ENCODE measurements at regions not wholly inside any gene's neighbourhood (a gene's known extent, or its start where the extent isn't known, plus 50 kb on each side); places are given as distances from the start of the nearest gene placed in this dataset.
A peak's percentile ranks its signal among the peaks of the same experiment; 100 is the strongest.

DNA sequence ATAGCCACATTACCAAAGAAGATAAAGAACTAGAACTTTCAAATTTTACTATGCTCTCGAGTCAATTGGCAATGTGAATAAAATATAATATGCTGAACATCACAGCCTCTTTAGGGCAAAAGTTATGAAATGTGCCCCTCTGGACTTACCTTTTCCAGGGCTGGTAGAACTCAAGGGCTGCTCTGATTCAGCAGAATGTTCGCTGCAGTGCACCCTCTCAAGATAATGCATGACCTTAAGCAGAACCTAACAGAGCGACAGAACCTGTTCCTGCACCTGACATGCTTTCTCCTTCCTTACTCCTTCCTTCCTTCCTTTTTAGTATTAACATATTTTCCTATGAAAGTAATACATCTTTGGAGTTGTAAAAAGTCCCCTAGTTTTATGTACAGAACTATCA lies 65.4 kb upstream of the STXBP5 start:
- Histone ChIP-seq H3K27me3 (ENCODE audit: insufficient read depth, low read length) (no peaks in the 10 kb centered on the region), H3K4me3 (ENCODE audit: insufficient read depth, low read depth, low read length) (no peak overlapping the region), H2AFZ (ENCODE audit: low read depth, low read length) (no peak overlapping the region), H3K4me1 (ENCODE audit: insufficient read depth, low read length) (no peaks in the 10 kb centered on the region), H3K9me3 (ENCODE audit: insufficient read depth, low read depth, low read length) (no peaks in the 10 kb centered on the region), H3K79me2 (ENCODE audit: insufficient read depth, low read length) (no peaks in the 10 kb centered on the region), H3K9ac (ENCODE audit: low read length) (no peak overlapping the region), H4K20me1 (ENCODE audit: insufficient read depth, low read length) (no peaks in the 10 kb centered on the region), H3K27ac (ENCODE audit: low read depth, low read length) (no peak overlapping the region), H3K4me2 (ENCODE audit: low read length) (no peak overlapping the region), H3K36me3 (ENCODE audit: insufficient read depth, low read length) (no peaks in the 10 kb centered on the region)
- no peaks in the 10 kb centered on the region for H3K9me3 Mint-ChIP-seq (ENCODE audit: unreplicated experiment)
- H3K36me3 Mint-ChIP-seq (ENCODE audit: low read depth, unreplicated experiment), result no peaks in the 10 kb centered on the region
- FAIRE-seq (no peak), DNase-seq (ENCODE audit: low read depth) (no peak)
- TF ChIP-seq, protein P1, sequence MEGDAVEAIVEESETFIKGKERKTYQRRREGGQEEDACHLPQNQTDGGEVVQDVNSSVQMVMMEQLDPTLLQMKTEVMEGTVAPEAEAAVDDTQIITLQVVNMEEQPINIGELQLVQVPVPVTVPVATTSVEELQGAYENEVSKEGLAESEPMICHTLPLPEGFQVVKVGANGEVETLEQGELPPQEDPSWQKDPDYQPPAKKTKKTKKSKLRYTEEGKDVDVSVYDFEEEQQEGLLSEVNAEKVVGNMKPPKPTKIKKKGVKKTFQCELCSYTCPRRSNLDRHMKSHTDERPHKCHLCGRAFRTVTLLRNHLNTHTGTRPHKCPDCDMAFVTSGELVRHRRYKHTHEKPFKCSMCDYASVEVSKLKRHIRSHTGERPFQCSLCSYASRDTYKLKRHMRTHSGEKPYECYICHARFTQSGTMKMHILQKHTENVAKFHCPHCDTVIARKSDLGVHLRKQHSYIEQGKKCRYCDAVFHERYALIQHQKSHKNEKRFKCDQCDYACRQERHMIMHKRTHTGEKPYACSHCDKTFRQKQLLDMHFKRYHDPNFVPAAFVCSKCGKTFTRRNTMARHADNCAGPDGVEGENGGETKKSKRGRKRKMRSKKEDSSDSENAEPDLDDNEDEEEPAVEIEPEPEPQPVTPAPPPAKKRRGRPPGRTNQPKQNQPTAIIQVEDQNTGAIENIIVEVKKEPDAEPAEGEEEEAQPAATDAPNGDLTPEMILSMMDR (IDR thresholded peaks at IDR 0.05; ENCODE audit: insufficient read depth, low read depth, low read length), result no peak
- TF ChIP-seq EZH2 (IDR thresholded peaks at IDR 0.05; ENCODE audit: insufficient read depth, low read length), result no peak
- peaks cover 7% of the 10 kb centered on the region for H3K4me1 Mint-ChIP-seq (ENCODE audit: low read depth, unreplicated experiment)
- H3K4me3 Mint-ChIP-seq (ENCODE audit: unreplicated experiment), result no peak overlapping the region
- no peak overlapping the region for H3K27ac Mint-ChIP-seq (ENCODE audit: unreplicated experiment)
- H3K27me3 Mint-ChIP-seq (ENCODE audit: low read depth, unreplicated experiment), result no peaks in the 10 kb centered on the region

DNA sequence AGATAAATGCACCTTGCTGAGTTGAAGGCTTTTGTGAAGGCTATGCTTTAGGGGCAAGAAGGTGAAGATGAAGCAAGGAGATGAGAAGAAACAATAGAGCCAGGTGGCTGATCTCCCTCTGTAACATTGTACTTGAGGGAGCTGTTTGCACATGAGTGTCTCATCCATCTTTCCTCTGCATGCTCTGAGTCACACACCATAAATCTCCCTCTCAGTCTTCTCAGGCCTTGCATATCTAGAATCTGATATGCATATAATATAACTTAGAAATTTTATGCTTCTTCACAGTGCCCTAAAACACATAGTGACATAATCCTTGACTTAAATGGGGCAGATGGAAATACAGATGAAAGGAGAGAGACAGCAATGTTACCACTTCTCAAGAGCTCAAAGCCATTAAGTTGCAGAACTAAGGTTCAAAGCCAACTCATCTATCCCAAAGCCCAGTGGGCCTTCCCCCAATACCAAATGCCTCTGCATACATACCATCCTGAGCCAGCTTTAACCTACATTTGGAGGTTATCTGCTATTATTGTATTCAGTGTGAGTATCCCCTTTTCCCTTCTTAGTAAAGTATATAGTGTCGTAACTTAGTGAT lies 62.4 kb upstream of the STXBP5 start:
- H3K27me3 ChIP-seq (ENCODE audit: insufficient read depth, low read length), result no peaks in the 10 kb centered on the region
- H4K20me1 ChIP-seq (ENCODE audit: insufficient read depth, low read length), result no peaks in the 10 kb centered on the region
- H2AFZ ChIP-seq (ENCODE audit: low read depth, low read length), result no peak overlapping the region
- H3K4me1 ChIP-seq (ENCODE audit: insufficient read depth, low read length), result no peaks in the 10 kb centered on the region
- Mint-ChIP-seq H3K36me3 (ENCODE audit: low read depth, unreplicated experiment) (no peaks in the 10 kb centered on the region), H3K9me3 (ENCODE audit: unreplicated experiment) (no peaks in the 10 kb centered on the region), H3K4me3 (ENCODE audit: unreplicated experiment) (no peak overlapping the region), H3K27me3 (ENCODE audit: low read depth, unreplicated experiment) (no peaks in the 10 kb centered on the region), H3K27ac (ENCODE audit: unreplicated experiment) (no peak overlapping the region), H3K4me1 (ENCODE audit: low read depth, unreplicated experiment) (no peaks in the 10 kb centered on the region)
- no peaks in the 10 kb centered on the region for H3K79me2 ChIP-seq (ENCODE audit: insufficient read depth, low read length)
- no peak for TF ChIP-seq EZH2 (IDR thresholded peaks at IDR 0.05; ENCODE audit: insufficient read depth, low read length)
- TF ChIP-seq, protein P1 (IDR thresholded peaks at IDR 0.05; ENCODE audit: insufficient read depth, low read depth, low read length), result no peak
- H3K27ac ChIP-seq (ENCODE audit: low read depth, low read length), result no peak overlapping the region
- no peak overlapping the region for H3K4me2 ChIP-seq (ENCODE audit: low read length)
- DNase-seq (ENCODE audit: low read depth), result peak; percentile 66
- H3K36me3 ChIP-seq (ENCODE audit: insufficient read depth, low read length), result no peaks in the 10 kb centered on the region
- H3K9me3 ChIP-seq (ENCODE audit: insufficient read depth, low read depth, low read length), result no peaks in the 10 kb centered on the region
- H3K4me3 ChIP-seq (ENCODE audit: insufficient read depth, low read depth, low read length), result no peak overlapping the region
- FAIRE-seq, result no peak
- H3K9ac ChIP-seq (ENCODE audit: low read length), result no peak overlapping the region

DNA sequence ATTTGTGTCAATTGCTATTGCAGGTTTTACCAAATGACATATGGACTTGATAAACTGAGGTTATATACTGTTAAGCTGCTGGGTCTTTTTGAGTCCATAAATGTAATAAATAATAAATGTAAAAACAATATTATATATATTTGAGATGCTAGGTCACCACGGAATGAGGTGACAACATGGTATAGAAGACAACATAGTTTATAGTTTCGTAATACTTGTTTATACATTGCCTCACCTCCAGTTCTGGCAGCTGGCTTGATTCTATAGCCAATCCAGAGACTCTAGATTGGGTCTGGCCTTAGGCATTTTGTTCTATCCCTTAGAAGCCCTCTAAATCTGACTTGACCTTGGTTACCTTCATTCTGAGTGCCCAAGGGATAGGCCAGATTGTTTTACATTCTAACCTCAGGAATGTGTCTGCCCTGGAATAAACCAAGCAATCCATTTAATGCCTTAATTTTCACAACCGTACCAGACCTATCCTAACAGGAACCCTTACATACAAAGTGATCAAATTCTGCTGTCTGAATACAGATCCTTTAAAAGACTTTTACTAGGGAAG lies 61.5 kb upstream of the STXBP5 start:
- no peak for TF ChIP-seq EZH2 (IDR thresholded peaks at IDR 0.05; ENCODE audit: insufficient read depth, low read length)
- TF ChIP-seq, protein P1 (IDR thresholded peaks at IDR 0.05; ENCODE audit: insufficient read depth, low read depth, low read length), result no peak
- no peak overlapping the region for H3K27ac Mint-ChIP-seq (ENCODE audit: unreplicated experiment)
- H3K27me3 Mint-ChIP-seq (ENCODE audit: low read depth, unreplicated experiment), result peaks cover 2% of the 10 kb centered on the region

More for the DNA sequence above, 61.5 kb upstream of the STXBP5 start:
- no peak for FAIRE-seq
- Histone ChIP-seq H3K4me1 (ENCODE audit: insufficient read depth, low read length) (no peaks in the 10 kb centered on the region), H3K9ac (ENCODE audit: low read length) (no peak overlapping the region), H3K36me3 (ENCODE audit: insufficient read depth, low read length) (no peaks in the 10 kb centered on the region), H3K27me3 (ENCODE audit: insufficient read depth, low read length) (no peaks in the 10 kb centered on the region), H2AFZ (ENCODE audit: low read depth, low read length) (no peak overlapping the region), H3K4me3 (ENCODE audit: insufficient read depth, low read depth, low read length) (no peak overlapping the region), H4K20me1 (ENCODE audit: insufficient read depth, low read length) (no peaks in the 10 kb centered on the region), H3K4me2 (ENCODE audit: low read length) (no peak overlapping the region), H3K79me2 (ENCODE audit: insufficient read depth, low read length) (no peaks in the 10 kb centered on the region), H3K27ac (ENCODE audit: low read depth, low read length) (no peak overlapping the region), H3K9me3 (ENCODE audit: insufficient read depth, low read depth, low read length) (no peaks in the 10 kb centered on the region)
- Mint-ChIP-seq H3K4me3 (ENCODE audit: unreplicated experiment) (no peak overlapping the region), H3K36me3 (ENCODE audit: low read depth, unreplicated experiment) (no peaks in the 10 kb centered on the region), H3K9me3 (ENCODE audit: unreplicated experiment) (peaks cover 1% of the 10 kb centered on the region), H3K4me1 (ENCODE audit: low read depth, unreplicated experiment) (no peaks in the 10 kb centered on the region)
- no peak for DNase-seq (ENCODE audit: low read depth)
